Sigmoid colon (tissue), 6 donors: ENCODE measurements at regions not wholly inside any gene's neighbourhood (a gene's known extent, or its start where the extent isn't known, plus 50 kb on each side); places are given as distances from the start of the nearest gene placed in this dataset.

Source experiments
- DNase-seq: peaks from one replicate; pipeline ENCODE4 v3.0.0-alpha.2; 2019
- H3K27ac ChIP-seq, 4 donors: fragments of 200-600 bp; sonication (generic); one replicate each; pipeline ENCODE4 v1.5.1; 2016 to 2019; ENCODE audit warnings: mild to moderate bottlenecking in 1 of 4
- H3K27me3 ChIP-seq, 3 donors: fragments of 200-600 bp; sonication (generic); one replicate each; pipeline ENCODE4 v1.5.1; 2019; ENCODE audit warnings: mild to moderate bottlenecking in 1 of 3
- H3K36me3 ChIP-seq, 4 donors: fragments of 200-600 bp; sonication (generic); one replicate each; pipeline ENCODE4 v1.5.1; 2016 to 2019
- H3K4me1 ChIP-seq, 4 donors: fragments of 200-600 bp; sonication (generic); one replicate each; pipeline ENCODE4 v1.5.1; 2017 to 2019
- H3K4me3 ChIP-seq, 4 donors: fragments of 200-600 bp; sonication (generic); one replicate each; pipeline ENCODE4 v1.5.1; 2017 to 2019; ENCODE audit warnings: mild to moderate bottlenecking in 2 of 4, moderate library complexity in 1 of 4
- H3K9me3 ChIP-seq, 4 donors: fragments of 200-600 bp in 3 of 4; sonication (generic) in 3 of 4; one replicate each; pipeline versions ENCODE4 v1.5.1 to v1.6.1; 2013 to 2019
- CTCF ChIP-seq, 4 experiments: fragments of 450-650 bp in 3 of 4; fragments of 200-600 bp in 1 of 4; IDR thresholded peaks; one replicate each; pipeline ENCODE4 v1.5.1; 2016 to 2019; ENCODE audit warnings: antibody characterized with exemption in 4 of 4, mild to moderate bottlenecking in 3 of 4, moderate library complexity in 2 of 4
- EP300 ChIP-seq, 4 donors: sonication (generic); formaldehyde crosslinking; IDR thresholded peaks; one replicate each; pipeline ENCODE4 v1.6.1; 2017; ENCODE audit warnings: antibody characterized with exemption in 4 of 4
- POLR2A ChIP-seq, 2 donors: fragments of 450-650 bp; IDR thresholded peaks; one replicate each; pipeline ENCODE4 v1.6.1; 2016; ENCODE audit warnings: antibody characterized with exemption in 2 of 2, mild to moderate bottlenecking in 2 of 2, moderate library complexity in 2 of 2
- POLR2AphosphoS5 ChIP-seq, 4 donors: sonication (generic); formaldehyde crosslinking; IDR thresholded peaks; one replicate each; pipeline ENCODE4 v1.6.1; 2017; ENCODE audit warnings: antibody characterized with exemption in 4 of 4
- WGBS, 2 donors: extraction: QIAGEN DNeasy Blood & Tissue Kit; methylation state at CpG; one replicate each; pipeline ENCODE4 v1.1.7; 2013; 5-methylcytosine and 5-hydroxymethylcytosine counted together
- intact Hi-C: fragments of 100-400 bp; cut with DNase I; formaldehyde crosslinking; loops from one replicate; pipeline ENCODE4 v1.15.1; 2023
- donor health status: healthy with polysubstance abuse.
- donor health status: healthy.

- no peaks in the 10 kb centered on the region for H3K4me1 ChIP-seq
- DNase-seq: no peak
- H3K27me3 ChIP-seq: no peaks in the 10 kb centered on the region
- H3K4me3 ChIP-seq: no peak overlapping the region
- H3K27ac ChIP-seq: no peak overlapping the region
- H3K9me3 ChIP-seq: no peaks in the 10 kb centered on the region
- intact Hi-C loops: no loop called here
- no peak for TF ChIP-seq EP300 (IDR thresholded peaks at IDR 0.05)
- no peak for TF ChIP-seq POLR2A (IDR thresholded peaks at IDR 0.05)
- TF ChIP-seq POLR2AphosphoS5 (IDR thresholded peaks at IDR 0.05): no peak
- no peak for TF ChIP-seq CTCF (IDR thresholded peaks at IDR 0.05)
- no peaks in the 10 kb centered on the region for H3K36me3 ChIP-seq
- 51 to 81% methylated on average over 3 of the region's 3 CpGs for WGBS, 2 donors
Measured at GRCh38 chr3:31226346-31226745, 306.4 kb upstream of the STT3B start.

DNA sequence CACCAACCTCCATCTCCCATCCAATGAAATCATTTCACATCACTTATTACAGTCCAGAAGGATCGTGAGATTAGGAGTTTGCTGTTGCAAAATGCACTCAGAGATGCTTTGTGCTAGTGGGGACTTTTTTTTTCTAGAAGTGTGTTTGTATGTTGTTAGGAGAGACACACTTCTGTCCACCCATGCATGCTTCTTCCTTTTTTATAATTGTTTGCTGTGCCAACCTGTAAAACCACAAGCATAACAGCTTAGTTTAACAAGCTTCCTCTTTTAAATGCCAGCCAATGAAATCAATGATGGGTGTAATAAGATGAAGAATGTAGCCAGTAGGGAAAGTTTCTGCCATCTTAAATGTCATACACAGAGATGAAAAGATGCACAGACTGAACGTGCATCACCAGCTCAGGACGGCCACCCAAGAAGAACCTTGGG is 305.6 kb upstream of the STT3B start:
- DNase-seq: no peak
- no peak overlapping the region for H3K27ac ChIP-seq
- intact Hi-C loops: no loop called here
- no peaks in the 10 kb centered on the region for H3K9me3 ChIP-seq
- H3K4me3 ChIP-seq: no peak overlapping the region
- no peaks in the 10 kb centered on the region for H3K36me3 ChIP-seq
- no peaks in the 10 kb centered on the region for H3K4me1 ChIP-seq
- no peak for TF ChIP-seq POLR2AphosphoS5 (IDR thresholded peaks at IDR 0.05)
- no peak for TF ChIP-seq EP300 (IDR thresholded peaks at IDR 0.05)
- no peak for TF ChIP-seq POLR2A (IDR thresholded peaks at IDR 0.05)
- no peak for TF ChIP-seq CTCF (IDR thresholded peaks at IDR 0.05)
- no peaks in the 10 kb centered on the region for H3K27me3 ChIP-seq
- WGBS, 2 donors: 9 to 22% methylated on average over 3 of the region's 3 CpGs

GRCh38 chr3:31230425-31231223 is 302.1 kb upstream of the STT3B start:
- Histone ChIP-seq H3K9me3 (no peaks in the 10 kb centered on the region), H3K4me1 (no peaks in the 10 kb centered on the region), H3K27me3 (no peaks in the 10 kb centered on the region), H3K4me3 (no peak overlapping the region), H3K36me3 (no peaks in the 10 kb centered on the region), H3K27ac (no peak overlapping the region)
- WGBS, 2 donors: 66 to 79% methylated on average over 3 of the region's 3 CpGs
- TF ChIP-seq CTCF (IDR thresholded peaks at IDR 0.05): no peak
- no peak for TF ChIP-seq POLR2AphosphoS5 (IDR thresholded peaks at IDR 0.05)
- no peak for TF ChIP-seq EP300 (IDR thresholded peaks at IDR 0.05)
- TF ChIP-seq POLR2A (IDR thresholded peaks at IDR 0.05): no peak
- DNase-seq: no peak
- intact Hi-C loops: no loop called here

DNA sequence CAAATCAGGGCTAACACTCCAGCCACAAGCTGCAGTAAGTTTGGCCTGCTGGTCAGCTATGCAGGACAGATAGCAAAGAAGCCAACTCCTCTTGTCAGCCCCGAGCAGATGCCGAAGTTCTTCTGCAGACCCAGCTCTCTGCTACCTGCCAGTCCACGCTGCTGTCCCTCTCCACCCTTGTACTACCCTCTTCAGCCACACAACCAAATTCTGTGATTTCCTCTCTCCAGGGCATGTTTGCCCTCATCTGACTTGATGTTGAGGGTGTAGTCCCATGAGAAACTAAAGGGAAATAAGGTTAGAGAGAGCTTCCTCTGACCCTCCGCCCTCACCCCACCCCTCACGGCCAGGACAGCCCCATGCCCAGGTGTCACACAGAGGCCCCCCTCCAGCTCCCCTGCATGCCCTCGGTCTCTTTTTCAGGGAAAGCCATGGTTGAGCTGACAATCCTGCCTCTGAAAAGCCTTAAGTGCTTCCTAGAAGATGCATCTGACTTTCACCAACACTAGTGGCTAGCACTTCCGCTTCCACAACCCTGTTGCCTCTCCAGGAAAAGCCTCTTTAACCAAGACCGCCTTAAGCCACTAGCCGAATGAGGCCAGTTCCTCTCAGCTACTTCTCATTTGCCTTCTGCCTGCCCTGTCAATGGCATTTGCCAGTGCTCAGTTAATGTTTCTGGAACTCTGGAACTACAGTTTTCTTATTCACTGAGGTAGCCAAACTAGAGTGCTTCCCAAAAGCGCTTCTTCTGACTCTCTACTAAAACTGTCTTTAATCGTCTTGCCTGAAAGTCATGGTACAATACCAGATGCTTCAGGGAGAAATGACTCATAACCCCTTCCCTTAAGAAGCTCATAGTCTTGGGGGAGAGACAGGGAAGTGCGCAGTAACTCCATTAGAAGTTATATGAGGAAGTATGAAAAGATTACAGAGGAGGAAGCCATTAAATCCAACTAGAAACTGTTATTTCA is 300.4 kb upstream of the STT3B start:
- Histone ChIP-seq H3K4me3 (no peak overlapping the region), H3K4me1 (no peaks in the 10 kb centered on the region), H3K27me3 (no peaks in the 10 kb centered on the region), H3K27ac (peak overlapping the region in 2 of 4 donors; percentile 21 to 27), H3K9me3 (no peaks in the 10 kb centered on the region), H3K36me3 (no peaks in the 10 kb centered on the region)
- intact Hi-C loops: no loop called here
- 75 to 91% methylated on average over 12 of the region's 12 CpGs for WGBS, 2 donors
- DNase-seq: no peak
- no peak for TF ChIP-seq CTCF (IDR thresholded peaks at IDR 0.05)
- no peak for TF ChIP-seq POLR2A (IDR thresholded peaks at IDR 0.05)
- no peak for TF ChIP-seq POLR2AphosphoS5 (IDR thresholded peaks at IDR 0.05)
- no peak for TF ChIP-seq EP300 (IDR thresholded peaks at IDR 0.05)
